ENCODE measurements at regions not wholly inside any gene's neighbourhood (a gene's known extent, or its start where the extent isn't known, plus 50 kb on each side); places are given as distances from the start of the nearest gene placed in this dataset.

GRCh38 chrX:16039834-16040233 lies 83.5 kb upstream of the GRPR start:
- Histone ChIP-seq H3K4me3 (ENCODE audit: control insufficient read depth in 1 of 7, extremely low read depth in 1 of 7, insufficient read depth in 4 of 7, low read depth in 2 of 7, low read length in 6 of 7) (no peak overlapping the region), H3K27ac (ENCODE audit: insufficient read depth in 1 of 2, low read depth in 1 of 2, low read length in 2 of 2, poor library complexity in 1 of 2, severe bottlenecking in 2 of 2) (no peak overlapping the region), H3K27me3 (replicated peaks in 2 of 5; ENCODE audit: control insufficient read depth in 4 of 5, insufficient read depth in 5 of 5, low read length in 4 of 5) (peaks cover 0 to 11% (median 0%) of the 10 kb centered on the region in 5 experiments), H3K36me3 (ENCODE audit: control insufficient read depth in 4 of 4, insufficient read depth in 4 of 4, low read length in 3 of 4) (no peaks in the 10 kb centered on the region), H3K9me3 (ENCODE audit: control extremely low read depth in 1 of 5, control insufficient read depth in 4 of 5, insufficient read depth in 2 of 5, low read depth in 1 of 5, low read length in 4 of 5) (no peaks in the 10 kb centered on the region), H3K4me1 (ENCODE audit: control extremely low read depth in 1 of 4, control insufficient read depth in 4 of 4, insufficient read depth in 4 of 4, low read length in 3 of 4) (no peaks in the 10 kb centered on the region)
- WGBS (ENCODE audit: insufficient coverage) = no CpG with 5 or more reads among the region's 1 CpG
- ChIA-PET POLR2A (no interaction called here), CTCF (no interaction called here)
- DNase-seq = no peak

DNA sequence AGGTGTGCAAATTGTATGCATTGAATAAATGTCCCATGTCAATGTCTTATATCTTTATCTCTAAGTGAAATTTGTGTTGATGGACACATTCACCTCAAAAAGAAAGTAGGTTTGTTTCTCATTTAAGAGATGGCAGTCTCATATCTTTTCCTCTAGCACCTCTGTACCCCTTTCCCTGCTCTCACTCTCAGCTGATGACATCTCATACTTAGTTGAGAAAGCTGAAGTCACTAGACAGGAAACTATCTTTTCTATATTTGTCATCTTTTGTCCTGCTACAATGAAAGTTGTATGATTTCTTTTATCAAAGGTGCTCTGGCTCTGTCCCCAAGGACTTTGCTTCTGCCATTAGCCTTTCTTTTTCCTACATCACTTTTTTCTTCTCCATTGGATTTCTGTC lies 84.0 kb upstream of the GRPR start:
- Histone ChIP-seq H3K9me3 (ENCODE audit: control extremely low read depth in 1 of 5, control insufficient read depth in 4 of 5, insufficient read depth in 2 of 5, low read depth in 1 of 5, low read length in 4 of 5) (no peaks in the 10 kb centered on the region), H3K27me3 (replicated peaks in 2 of 5; ENCODE audit: control insufficient read depth in 4 of 5, insufficient read depth in 5 of 5, low read length in 4 of 5) (peaks cover 0 to 11% (median 0%) of the 10 kb centered on the region in 5 experiments), H3K4me3 (ENCODE audit: control insufficient read depth in 1 of 7, extremely low read depth in 1 of 7, insufficient read depth in 4 of 7, low read depth in 2 of 7, low read length in 6 of 7) (no peak overlapping the region), H3K4me1 (ENCODE audit: control extremely low read depth in 1 of 4, control insufficient read depth in 4 of 4, insufficient read depth in 4 of 4, low read length in 3 of 4) (no peaks in the 10 kb centered on the region), H3K27ac (ENCODE audit: insufficient read depth in 1 of 2, low read depth in 1 of 2, low read length in 2 of 2, poor library complexity in 1 of 2, severe bottlenecking in 2 of 2) (no peak overlapping the region), H3K36me3 (ENCODE audit: control insufficient read depth in 4 of 4, insufficient read depth in 4 of 4, low read length in 3 of 4) (no peaks in the 10 kb centered on the region)
- ChIA-PET CTCF (interaction anchor here (0.7 kb wide), 1 partner anchor 442 kb away, joined by 3 read pairs; no protein-coding TSS in a partner anchor), POLR2A (no interaction called here)
- DNase-seq = no peak

GRCh38 chrX:16033331-16033730 lies 90.0 kb upstream of the GRPR start:
- CTCF ChIA-PET = interaction anchor here (0.6 kb wide), 1 partner anchor 751 kb away, joined by 3 read pairs; no protein-coding TSS in a partner anchor
- H3K36me3 ChIP-seq (ENCODE audit: control insufficient read depth in 4 of 4, insufficient read depth in 4 of 4, low read length in 3 of 4) = no peaks in the 10 kb centered on the region
- H3K4me3 ChIP-seq (ENCODE audit: control insufficient read depth in 1 of 7, extremely low read depth in 1 of 7, insufficient read depth in 4 of 7, low read depth in 2 of 7, low read length in 6 of 7) = no peak overlapping the region
- POLR2A ChIA-PET = no interaction called here
- peak in 2 of 3 donors; percentile 49 to 62 for DNase-seq
- no peaks in the 10 kb centered on the region for H3K4me1 ChIP-seq (ENCODE audit: control extremely low read depth in 1 of 4, control insufficient read depth in 4 of 4, insufficient read depth in 4 of 4, low read length in 3 of 4)
- no peak overlapping the region for H3K27ac ChIP-seq (ENCODE audit: insufficient read depth in 1 of 2, low read depth in 1 of 2, low read length in 2 of 2, poor library complexity in 1 of 2, severe bottlenecking in 2 of 2)
- no CpG with 5 or more reads among the region's 4 CpGs for WGBS (ENCODE audit: insufficient coverage)
- H3K9me3 ChIP-seq (ENCODE audit: control extremely low read depth in 1 of 5, control insufficient read depth in 4 of 5, insufficient read depth in 2 of 5, low read depth in 1 of 5, low read length in 4 of 5) = no peaks in the 10 kb centered on the region
- peaks cover 0 to 9% (median 0%) of the 10 kb centered on the region in 5 experiments for H3K27me3 ChIP-seq (replicated peaks in 2 of 5; ENCODE audit: control insufficient read depth in 4 of 5, insufficient read depth in 5 of 5, low read length in 4 of 5)

GRCh38 chrX:16028576-16028975 lies 94.8 kb upstream of the GRPR start:
- Histone ChIP-seq H3K4me3 (ENCODE audit: control insufficient read depth in 1 of 7, extremely low read depth in 1 of 7, insufficient read depth in 4 of 7, low read depth in 2 of 7, low read length in 6 of 7) (no peak overlapping the region), H3K4me1 (ENCODE audit: control extremely low read depth in 1 of 4, control insufficient read depth in 4 of 4, insufficient read depth in 4 of 4, low read length in 3 of 4) (no peaks in the 10 kb centered on the region), H3K9me3 (ENCODE audit: control extremely low read depth in 1 of 5, control insufficient read depth in 4 of 5, insufficient read depth in 2 of 5, low read depth in 1 of 5, low read length in 4 of 5) (no peaks in the 10 kb centered on the region), H3K36me3 (ENCODE audit: control insufficient read depth in 4 of 4, insufficient read depth in 4 of 4, low read length in 3 of 4) (no peaks in the 10 kb centered on the region), H3K27me3 (replicated peaks in 2 of 5; ENCODE audit: control insufficient read depth in 4 of 5, insufficient read depth in 5 of 5, low read length in 4 of 5) (peaks cover 0 to 6% (median 0%) of the 10 kb centered on the region in 5 experiments), H3K27ac (ENCODE audit: insufficient read depth in 1 of 2, low read depth in 1 of 2, low read length in 2 of 2, poor library complexity in 1 of 2, severe bottlenecking in 2 of 2) (no peak overlapping the region)
- ChIA-PET POLR2A (no interaction called here), CTCF (no interaction called here)
- WGBS (ENCODE audit: insufficient coverage) = 80% methylated on average over 1 of the region's 1 CpG
- no peak for DNase-seq

GRCh38 chrX:16023790-16024734 lies 99.3 kb upstream of the GRPR start:
- no peak overlapping the region for H3K27ac ChIP-seq (ENCODE audit: insufficient read depth in 1 of 2, low read depth in 1 of 2, low read length in 2 of 2, poor library complexity in 1 of 2, severe bottlenecking in 2 of 2)
- POLR2A ChIA-PET = no interaction called here
- H3K4me1 ChIP-seq (ENCODE audit: control extremely low read depth in 1 of 4, control insufficient read depth in 4 of 4, insufficient read depth in 4 of 4, low read length in 3 of 4) = no peaks in the 10 kb centered on the region
- H3K9me3 ChIP-seq (ENCODE audit: control extremely low read depth in 1 of 5, control insufficient read depth in 4 of 5, insufficient read depth in 2 of 5, low read depth in 1 of 5, low read length in 4 of 5) = no peaks in the 10 kb centered on the region
- CTCF ChIA-PET = interaction anchor here (1.0 kb wide), 1 partner anchor 11 kb away, joined by 3 read pairs; no protein-coding TSS in a partner anchor
- H3K27me3 ChIP-seq (replicated peaks in 2 of 5; ENCODE audit: control insufficient read depth in 4 of 5, insufficient read depth in 5 of 5, low read length in 4 of 5) = peaks cover 0 to 4% (median 0%) of the 10 kb centered on the region in 5 experiments
- H3K36me3 ChIP-seq (ENCODE audit: control insufficient read depth in 4 of 4, insufficient read depth in 4 of 4, low read length in 3 of 4) = no peaks in the 10 kb centered on the region
- WGBS (ENCODE audit: insufficient coverage) = 63% methylated on average over 6 of the region's 9 CpGs
- no peak overlapping the region for H3K4me3 ChIP-seq (ENCODE audit: control insufficient read depth in 1 of 7, extremely low read depth in 1 of 7, insufficient read depth in 4 of 7, low read depth in 2 of 7, low read length in 6 of 7)
- DNase-seq = peak in 2 of 3 donors; percentile 15 to 37

DNA sequence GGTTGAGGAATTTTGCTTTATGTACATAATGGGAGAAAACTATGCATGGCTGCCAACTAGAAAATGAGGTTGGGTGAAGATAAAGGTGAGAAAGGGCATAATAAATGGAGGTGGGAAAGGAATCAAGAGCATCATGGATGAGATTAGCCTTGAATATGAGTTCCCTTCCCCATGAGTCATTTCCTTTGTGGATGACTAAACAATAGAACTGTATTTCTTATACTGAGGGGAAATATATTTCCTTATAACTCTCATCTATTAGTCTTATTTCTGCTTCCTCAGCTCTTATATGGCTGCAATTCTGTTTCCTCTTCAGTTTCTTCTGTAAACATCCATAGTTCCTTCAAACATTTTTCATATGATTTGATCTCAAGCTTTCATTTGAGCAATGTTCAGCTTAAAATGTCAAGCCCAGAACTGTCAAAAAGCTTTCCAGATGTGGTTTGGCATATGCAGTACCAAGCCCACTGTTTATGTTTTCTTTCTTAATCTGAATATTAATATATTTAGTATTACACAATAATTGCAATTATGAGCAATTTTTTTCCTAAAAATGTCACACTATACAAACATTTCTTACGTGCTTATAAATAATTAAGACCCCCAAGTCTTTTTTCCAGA lies 100.7 kb upstream of the GRPR start:
- peak in 2 of 3 donors; percentile 12 to 26 for DNase-seq
- H3K36me3 ChIP-seq (ENCODE audit: control insufficient read depth in 4 of 4, insufficient read depth in 4 of 4, low read length in 3 of 4) = no peaks in the 10 kb centered on the region
- H3K9me3 ChIP-seq (ENCODE audit: control extremely low read depth in 1 of 5, control insufficient read depth in 4 of 5, insufficient read depth in 2 of 5, low read depth in 1 of 5, low read length in 4 of 5) = no peaks in the 10 kb centered on the region
- ChIA-PET POLR2A (interaction anchor here (0.7 kb wide), 1 partner anchor 50 kb away, joined by 3 read pairs; no protein-coding TSS in a partner anchor), CTCF (interaction anchor here (0.9 kb wide), 1 partner anchor 14 kb away, joined by 3 read pairs; no protein-coding TSS in a partner anchor)
- H3K4me1 ChIP-seq (ENCODE audit: control extremely low read depth in 1 of 4, control insufficient read depth in 4 of 4, insufficient read depth in 4 of 4, low read length in 3 of 4) = no peaks in the 10 kb centered on the region
- H3K27ac ChIP-seq (ENCODE audit: insufficient read depth in 1 of 2, low read depth in 1 of 2, low read length in 2 of 2, poor library complexity in 1 of 2, severe bottlenecking in 2 of 2) = no peak overlapping the region
- H3K27me3 ChIP-seq (replicated peaks in 2 of 5; ENCODE audit: control insufficient read depth in 4 of 5, insufficient read depth in 5 of 5, low read length in 4 of 5) = peaks cover 0 to 4% (median 0%) of the 10 kb centered on the region in 5 experiments
- H3K4me3 ChIP-seq (ENCODE audit: control insufficient read depth in 1 of 7, extremely low read depth in 1 of 7, insufficient read depth in 4 of 7, low read depth in 2 of 7, low read length in 6 of 7) = no peak overlapping the region
- no CpG with 5 or more reads among the region's 1 CpG for WGBS (ENCODE audit: insufficient coverage)

- Histone ChIP-seq H3K4me3 (ENCODE audit: control insufficient read depth in 1 of 7, extremely low read depth in 1 of 7, insufficient read depth in 4 of 7, low read depth in 2 of 7, low read length in 6 of 7) (no peak overlapping the region), H3K9me3 (ENCODE audit: control extremely low read depth in 1 of 5, control insufficient read depth in 4 of 5, insufficient read depth in 2 of 5, low read depth in 1 of 5, low read length in 4 of 5) (no peaks in the 10 kb centered on the region), H3K36me3 (ENCODE audit: control insufficient read depth in 4 of 4, insufficient read depth in 4 of 4, low read length in 3 of 4) (no peaks in the 10 kb centered on the region), H3K27me3 (replicated peaks in 2 of 5; ENCODE audit: control insufficient read depth in 4 of 5, insufficient read depth in 5 of 5, low read length in 4 of 5) (peaks cover 0 to 3% (median 0%) of the 10 kb centered on the region in 5 experiments), H3K27ac (ENCODE audit: insufficient read depth in 1 of 2, low read depth in 1 of 2, low read length in 2 of 2, poor library complexity in 1 of 2, severe bottlenecking in 2 of 2) (no peak overlapping the region), H3K4me1 (ENCODE audit: control extremely low read depth in 1 of 4, control insufficient read depth in 4 of 4, insufficient read depth in 4 of 4, low read length in 3 of 4) (no peaks in the 10 kb centered on the region)
- ChIA-PET CTCF (no interaction called here), POLR2A (no interaction called here)
- DNase-seq = no peak
Measured at GRCh38 chrX:16018291-16018690, 105.1 kb upstream of the GRPR start.

Measured in common myeloid progenitor, CD34-positive (primary cell).